ENCODE measurements at regions not wholly inside any gene's neighbourhood (a gene's known extent, or its start where the extent isn't known, plus 50 kb on each side); places are given as distances from the start of the nearest gene placed in this dataset.
"Not testable (repeated sequence)": the region's sequence is repeated elsewhere in the genome, so short reads cannot be mapped to it uniquely, and the experiment has no call there.

DNA sequence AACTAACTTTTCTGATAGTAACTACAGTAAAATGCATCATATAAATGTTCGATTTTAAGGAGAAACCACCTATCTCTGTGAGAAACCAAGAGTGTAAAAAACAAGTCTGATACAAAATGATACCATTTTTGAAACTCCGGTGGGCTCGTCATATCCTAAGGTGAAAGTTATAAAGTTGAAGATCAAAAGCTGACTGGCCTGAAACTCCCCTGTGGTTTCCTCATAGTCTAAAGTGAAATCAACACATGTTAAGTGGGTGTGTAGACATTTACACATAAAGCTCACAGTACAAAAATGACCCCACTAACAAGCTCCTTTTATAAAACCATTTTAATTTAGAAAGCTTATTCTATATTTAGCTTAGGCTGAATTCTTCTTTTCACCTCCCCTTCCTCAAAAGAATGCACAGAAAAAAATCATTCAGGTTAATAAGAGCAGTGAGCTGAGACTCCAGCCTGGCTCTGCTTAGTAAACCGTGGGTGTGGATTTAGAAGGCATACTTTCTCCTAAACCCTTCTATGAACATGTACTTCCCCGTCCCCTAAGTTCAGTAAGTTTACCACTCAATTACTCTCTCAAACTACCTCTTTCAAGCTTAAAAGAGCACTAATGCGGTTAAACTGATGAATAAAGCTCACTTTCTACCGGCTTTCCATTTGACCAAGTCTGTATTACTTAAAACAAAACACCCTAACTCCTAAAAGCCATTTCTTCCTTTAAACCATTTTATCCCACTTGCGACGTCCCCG lies 57.9 kb upstream of the GOLGA8N start:
- TF ChIP-seq, protein P1, sequence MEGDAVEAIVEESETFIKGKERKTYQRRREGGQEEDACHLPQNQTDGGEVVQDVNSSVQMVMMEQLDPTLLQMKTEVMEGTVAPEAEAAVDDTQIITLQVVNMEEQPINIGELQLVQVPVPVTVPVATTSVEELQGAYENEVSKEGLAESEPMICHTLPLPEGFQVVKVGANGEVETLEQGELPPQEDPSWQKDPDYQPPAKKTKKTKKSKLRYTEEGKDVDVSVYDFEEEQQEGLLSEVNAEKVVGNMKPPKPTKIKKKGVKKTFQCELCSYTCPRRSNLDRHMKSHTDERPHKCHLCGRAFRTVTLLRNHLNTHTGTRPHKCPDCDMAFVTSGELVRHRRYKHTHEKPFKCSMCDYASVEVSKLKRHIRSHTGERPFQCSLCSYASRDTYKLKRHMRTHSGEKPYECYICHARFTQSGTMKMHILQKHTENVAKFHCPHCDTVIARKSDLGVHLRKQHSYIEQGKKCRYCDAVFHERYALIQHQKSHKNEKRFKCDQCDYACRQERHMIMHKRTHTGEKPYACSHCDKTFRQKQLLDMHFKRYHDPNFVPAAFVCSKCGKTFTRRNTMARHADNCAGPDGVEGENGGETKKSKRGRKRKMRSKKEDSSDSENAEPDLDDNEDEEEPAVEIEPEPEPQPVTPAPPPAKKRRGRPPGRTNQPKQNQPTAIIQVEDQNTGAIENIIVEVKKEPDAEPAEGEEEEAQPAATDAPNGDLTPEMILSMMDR (IDR thresholded peaks at IDR 0.05) = not testable (repeated sequence)
- TF ChIP-seq POLR2A, POLR2AphosphoS5, EP300 (IDR thresholded peaks at IDR 0.05): not testable (repeated sequence)

Data from suprapubic skin (tissue), 4 donors.